Neural cell (in vitro differentiated cells): ENCODE measurements at regions not wholly inside any gene's neighbourhood (a gene's known extent, or its start where the extent isn't known, plus 50 kb on each side); places are given as distances from the start of the nearest gene placed in this dataset.

Experiments used
- EZH2 ChIP-seq: fragments of 200-600, 300-800 bp; shearing (Covaris generic), sonication (generic); IDR thresholded peaks from 2 replicates; pipeline ENCODE4 v1.6.1; 2014; ENCODE audit warnings: antibody characterized with exemption, low read length, borderline replicate concordance, mild to moderate bottlenecking; ENCODE audit not compliant: insufficient read depth, poor library complexity, severe bottlenecking
- POLR2AphosphoS5 ChIP-seq: IDR thresholded peaks from 2 replicates; pipeline ENCODE4 v1.6.1; 2012
- RAD21 ChIP-seq: fragments of 450-650 bp; conservative IDR thresholded peaks from 2 replicates; pipeline ENCODE4 v1.6.1; 2014; ENCODE audit warnings: antibody characterized with exemption, mild to moderate bottlenecking, moderate library complexity
- TF ChIP-seq, protein P1 (sequence below): fragments of 450-650 bp; IDR thresholded peaks from 2 replicates; pipeline ENCODE4 v1.5.1; 2014; ENCODE audit warnings: antibody characterized with exemption, mild to moderate bottlenecking, moderate library complexity; ENCODE audit not compliant: poor library complexity, severe bottlenecking
- TF ChIP-seq, protein P2 (sequence below): IDR thresholded peaks from 2 replicates; pipeline ENCODE4 v1.6.1; 2012; ENCODE audit warnings: borderline replicate concordance

DNA sequence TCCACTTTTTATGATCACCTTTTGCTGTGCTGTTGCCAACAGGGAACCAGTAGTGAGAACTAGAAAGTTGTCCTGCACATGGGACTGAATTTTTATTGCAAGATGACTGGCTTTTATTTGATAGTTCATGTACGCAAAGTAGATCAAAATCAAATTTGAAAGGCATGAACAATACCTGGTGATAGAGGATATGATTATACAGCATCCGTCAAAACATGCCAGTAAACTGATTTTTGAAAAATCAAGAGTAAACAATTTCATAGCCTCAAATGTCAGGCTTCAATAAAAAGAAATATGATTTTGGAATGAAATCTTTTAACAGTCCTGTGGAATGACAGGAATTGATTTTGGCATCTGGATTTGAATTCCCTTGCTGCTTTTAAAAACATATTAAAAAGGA is 219.6 kb upstream of the LRRN1 start:
- TF ChIP-seq, protein P1, sequence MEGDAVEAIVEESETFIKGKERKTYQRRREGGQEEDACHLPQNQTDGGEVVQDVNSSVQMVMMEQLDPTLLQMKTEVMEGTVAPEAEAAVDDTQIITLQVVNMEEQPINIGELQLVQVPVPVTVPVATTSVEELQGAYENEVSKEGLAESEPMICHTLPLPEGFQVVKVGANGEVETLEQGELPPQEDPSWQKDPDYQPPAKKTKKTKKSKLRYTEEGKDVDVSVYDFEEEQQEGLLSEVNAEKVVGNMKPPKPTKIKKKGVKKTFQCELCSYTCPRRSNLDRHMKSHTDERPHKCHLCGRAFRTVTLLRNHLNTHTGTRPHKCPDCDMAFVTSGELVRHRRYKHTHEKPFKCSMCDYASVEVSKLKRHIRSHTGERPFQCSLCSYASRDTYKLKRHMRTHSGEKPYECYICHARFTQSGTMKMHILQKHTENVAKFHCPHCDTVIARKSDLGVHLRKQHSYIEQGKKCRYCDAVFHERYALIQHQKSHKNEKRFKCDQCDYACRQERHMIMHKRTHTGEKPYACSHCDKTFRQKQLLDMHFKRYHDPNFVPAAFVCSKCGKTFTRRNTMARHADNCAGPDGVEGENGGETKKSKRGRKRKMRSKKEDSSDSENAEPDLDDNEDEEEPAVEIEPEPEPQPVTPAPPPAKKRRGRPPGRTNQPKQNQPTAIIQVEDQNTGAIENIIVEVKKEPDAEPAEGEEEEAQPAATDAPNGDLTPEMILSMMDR, result no peak
- TF ChIP-seq, protein P2, sequence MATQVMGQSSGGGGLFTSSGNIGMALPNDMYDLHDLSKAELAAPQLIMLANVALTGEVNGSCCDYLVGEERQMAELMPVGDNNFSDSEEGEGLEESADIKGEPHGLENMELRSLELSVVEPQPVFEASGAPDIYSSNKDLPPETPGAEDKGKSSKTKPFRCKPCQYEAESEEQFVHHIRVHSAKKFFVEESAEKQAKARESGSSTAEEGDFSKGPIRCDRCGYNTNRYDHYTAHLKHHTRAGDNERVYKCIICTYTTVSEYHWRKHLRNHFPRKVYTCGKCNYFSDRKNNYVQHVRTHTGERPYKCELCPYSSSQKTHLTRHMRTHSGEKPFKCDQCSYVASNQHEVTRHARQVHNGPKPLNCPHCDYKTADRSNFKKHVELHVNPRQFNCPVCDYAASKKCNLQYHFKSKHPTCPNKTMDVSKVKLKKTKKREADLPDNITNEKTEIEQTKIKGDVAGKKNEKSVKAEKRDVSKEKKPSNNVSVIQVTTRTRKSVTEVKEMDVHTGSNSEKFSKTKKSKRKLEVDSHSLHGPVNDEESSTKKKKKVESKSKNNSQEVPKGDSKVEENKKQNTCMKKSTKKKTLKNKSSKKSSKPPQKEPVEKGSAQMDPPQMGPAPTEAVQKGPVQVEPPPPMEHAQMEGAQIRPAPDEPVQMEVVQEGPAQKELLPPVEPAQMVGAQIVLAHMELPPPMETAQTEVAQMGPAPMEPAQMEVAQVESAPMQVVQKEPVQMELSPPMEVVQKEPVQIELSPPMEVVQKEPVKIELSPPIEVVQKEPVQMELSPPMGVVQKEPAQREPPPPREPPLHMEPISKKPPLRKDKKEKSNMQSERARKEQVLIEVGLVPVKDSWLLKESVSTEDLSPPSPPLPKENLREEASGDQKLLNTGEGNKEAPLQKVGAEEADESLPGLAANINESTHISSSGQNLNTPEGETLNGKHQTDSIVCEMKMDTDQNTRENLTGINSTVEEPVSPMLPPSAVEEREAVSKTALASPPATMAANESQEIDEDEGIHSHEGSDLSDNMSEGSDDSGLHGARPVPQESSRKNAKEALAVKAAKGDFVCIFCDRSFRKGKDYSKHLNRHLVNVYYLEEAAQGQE, result no peak
- no peak for TF ChIP-seq EZH2
- TF ChIP-seq RAD21, result no peak
- TF ChIP-seq POLR2AphosphoS5, result peak; percentile 63
